ENCODE measurements at regions not wholly inside any gene's neighbourhood (a gene's known extent, or its start where the extent isn't known, plus 50 kb on each side); places are given as distances from the start of the nearest gene placed in this dataset.
"Not testable (repeated sequence)": the region's sequence is repeated elsewhere in the genome, so short reads cannot be mapped to it uniquely, and the experiment has no call there.

GRCh38 chr9:78986446-78986845 is 585.3 kb upstream of the TLE4 start:
- no peak overlapping the region for H3K4me3 ChIP-seq (ENCODE audit: low read length in 2 of 2)
- H3K36me3 ChIP-seq (ENCODE audit: control insufficient read depth in 2 of 2, insufficient read depth in 2 of 2, low read length in 2 of 2), result no peaks in the 10 kb centered on the region
- H3K4me1 ChIP-seq (ENCODE audit: control insufficient read depth, insufficient read depth, low read length), result no peaks in the 10 kb centered on the region
- no peak overlapping the region for H3K9ac ChIP-seq (ENCODE audit: low read length in 2 of 2)
- H3K9me3 ChIP-seq (ENCODE audit: control insufficient read depth in 2 of 2, low read length in 2 of 2), result no peaks in the 10 kb centered on the region
- no peaks in the 10 kb centered on the region for H3K27me3 ChIP-seq (ENCODE audit: control insufficient read depth in 1 of 2, insufficient read depth in 2 of 2, low read length in 2 of 2)
- H3K27ac ChIP-seq (ENCODE audit: low read length), result no peak overlapping the region

- Histone ChIP-seq H3K27ac (ENCODE audit: low read length) (no peak overlapping the region), H3K9ac (ENCODE audit: low read length in 2 of 2) (no peak overlapping the region), H3K4me3 (ENCODE audit: low read length in 2 of 2) (no peak overlapping the region), H3K9me3 (ENCODE audit: control insufficient read depth in 2 of 2, low read length in 2 of 2) (no peaks in the 10 kb centered on the region), H3K36me3 (ENCODE audit: control insufficient read depth in 2 of 2, insufficient read depth in 2 of 2, low read length in 2 of 2) (no peaks in the 10 kb centered on the region), H3K27me3 (ENCODE audit: control insufficient read depth in 1 of 2, insufficient read depth in 2 of 2, low read length in 2 of 2) (no peaks in the 10 kb centered on the region), H3K4me1 (ENCODE audit: control insufficient read depth, insufficient read depth, low read length) (no peaks in the 10 kb centered on the region)
These were observed 582.6 kb upstream of the TLE4 start for GRCh38 chr9:78989031-78989658.

GRCh38 chr9:78994471-78994870 is 577.3 kb upstream of the TLE4 start:
- no peaks in the 10 kb centered on the region for H3K9me3 ChIP-seq (ENCODE audit: control insufficient read depth in 2 of 2, low read length in 2 of 2)
- H3K27ac ChIP-seq (ENCODE audit: low read length), result no peak overlapping the region
- no peaks in the 10 kb centered on the region for H3K4me1 ChIP-seq (ENCODE audit: control insufficient read depth, insufficient read depth, low read length)
- H3K36me3 ChIP-seq (ENCODE audit: control insufficient read depth in 2 of 2, insufficient read depth in 2 of 2, low read length in 2 of 2), result no peaks in the 10 kb centered on the region
- H3K27me3 ChIP-seq (ENCODE audit: control insufficient read depth in 1 of 2, insufficient read depth in 2 of 2, low read length in 2 of 2), result no peaks in the 10 kb centered on the region
- no peak overlapping the region for H3K4me3 ChIP-seq (ENCODE audit: low read length in 2 of 2)
- no peak overlapping the region for H3K9ac ChIP-seq (ENCODE audit: low read length in 2 of 2)

- not testable (repeated sequence) for H3K4me3 ChIP-seq (ENCODE audit: low read length in 2 of 2); H3K27me3 ChIP-seq (ENCODE audit: control insufficient read depth in 1 of 2, insufficient read depth in 2 of 2, low read length in 2 of 2); H3K27ac ChIP-seq (ENCODE audit: low read length); H3K9ac ChIP-seq (ENCODE audit: low read length in 2 of 2); H3K4me1 ChIP-seq (ENCODE audit: control insufficient read depth, insufficient read depth, low read length); H3K36me3 ChIP-seq (ENCODE audit: control insufficient read depth in 2 of 2, insufficient read depth in 2 of 2, low read length in 2 of 2); H3K9me3 ChIP-seq (ENCODE audit: control insufficient read depth in 2 of 2, low read length in 2 of 2)
These were observed 576.8 kb upstream of the TLE4 start for GRCh38 chr9:78994974-78995373.

- H3K27me3 ChIP-seq (ENCODE audit: control insufficient read depth in 1 of 2, insufficient read depth in 2 of 2, low read length in 2 of 2), result no peaks in the 10 kb centered on the region
- no peak overlapping the region for H3K4me3 ChIP-seq (ENCODE audit: low read length in 2 of 2)
- no peak overlapping the region for H3K27ac ChIP-seq (ENCODE audit: low read length)
- no peaks in the 10 kb centered on the region for H3K36me3 ChIP-seq (ENCODE audit: control insufficient read depth in 2 of 2, insufficient read depth in 2 of 2, low read length in 2 of 2)
- no peaks in the 10 kb centered on the region for H3K4me1 ChIP-seq (ENCODE audit: control insufficient read depth, insufficient read depth, low read length)
- H3K9ac ChIP-seq (ENCODE audit: low read length in 2 of 2), result no peak overlapping the region
- no peaks in the 10 kb centered on the region for H3K9me3 ChIP-seq (ENCODE audit: control insufficient read depth in 2 of 2, low read length in 2 of 2)
These were observed 574.5 kb upstream of the TLE4 start for GRCh38 chr9:78997296-78997695.

- Histone ChIP-seq H3K4me1 (ENCODE audit: control insufficient read depth, insufficient read depth, low read length) (no peaks in the 10 kb centered on the region), H3K9me3 (ENCODE audit: control insufficient read depth in 2 of 2, low read length in 2 of 2) (no peaks in the 10 kb centered on the region), H3K27ac (ENCODE audit: low read length) (no peak overlapping the region), H3K9ac (ENCODE audit: low read length in 2 of 2) (no peak overlapping the region), H3K36me3 (ENCODE audit: control insufficient read depth in 2 of 2, insufficient read depth in 2 of 2, low read length in 2 of 2) (no peaks in the 10 kb centered on the region), H3K27me3 (ENCODE audit: control insufficient read depth in 1 of 2, insufficient read depth in 2 of 2, low read length in 2 of 2) (no peaks in the 10 kb centered on the region), H3K4me3 (ENCODE audit: low read length in 2 of 2) (no peak overlapping the region)
These were observed 571.3 kb upstream of the TLE4 start for GRCh38 chr9:79000230-79001002.

GRCh38 chr9:79001012-79001411 is 570.8 kb upstream of the TLE4 start:
- Histone ChIP-seq H3K4me1 (ENCODE audit: control insufficient read depth, insufficient read depth, low read length) (no peaks in the 10 kb centered on the region), H3K4me3 (ENCODE audit: low read length in 2 of 2) (no peak overlapping the region), H3K9ac (ENCODE audit: low read length in 2 of 2) (no peak overlapping the region), H3K27ac (ENCODE audit: low read length) (no peak overlapping the region), H3K27me3 (ENCODE audit: control insufficient read depth in 1 of 2, insufficient read depth in 2 of 2, low read length in 2 of 2) (no peaks in the 10 kb centered on the region), H3K9me3 (ENCODE audit: control insufficient read depth in 2 of 2, low read length in 2 of 2) (no peaks in the 10 kb centered on the region), H3K36me3 (ENCODE audit: control insufficient read depth in 2 of 2, insufficient read depth in 2 of 2, low read length in 2 of 2) (no peaks in the 10 kb centered on the region)

- Histone ChIP-seq H3K27me3 (ENCODE audit: control insufficient read depth in 1 of 2, insufficient read depth in 2 of 2, low read length in 2 of 2) (no peaks in the 10 kb centered on the region), H3K4me1 (ENCODE audit: control insufficient read depth, insufficient read depth, low read length) (no peaks in the 10 kb centered on the region), H3K4me3 (ENCODE audit: low read length in 2 of 2) (no peak overlapping the region), H3K27ac (ENCODE audit: low read length) (no peak overlapping the region), H3K36me3 (ENCODE audit: control insufficient read depth in 2 of 2, insufficient read depth in 2 of 2, low read length in 2 of 2) (no peaks in the 10 kb centered on the region), H3K9ac (ENCODE audit: low read length in 2 of 2) (no peak overlapping the region), H3K9me3 (ENCODE audit: control insufficient read depth in 2 of 2, low read length in 2 of 2) (no peaks in the 10 kb centered on the region)
These were observed 568.3 kb upstream of the TLE4 start for GRCh38 chr9:79003514-79003913.

- Histone ChIP-seq H3K27ac (ENCODE audit: low read length) (no peak overlapping the region), H3K9ac (ENCODE audit: low read length in 2 of 2) (no peak overlapping the region), H3K4me3 (ENCODE audit: low read length in 2 of 2) (no peak overlapping the region), H3K36me3 (ENCODE audit: control insufficient read depth in 2 of 2, insufficient read depth in 2 of 2, low read length in 2 of 2) (no peaks in the 10 kb centered on the region), H3K4me1 (ENCODE audit: control insufficient read depth, insufficient read depth, low read length) (no peaks in the 10 kb centered on the region), H3K27me3 (ENCODE audit: control insufficient read depth in 1 of 2, insufficient read depth in 2 of 2, low read length in 2 of 2) (no peaks in the 10 kb centered on the region), H3K9me3 (ENCODE audit: control insufficient read depth in 2 of 2, low read length in 2 of 2) (no peaks in the 10 kb centered on the region)
These were observed 567.7 kb upstream of the TLE4 start for GRCh38 chr9:79004032-79004431.

- Histone ChIP-seq H3K27me3 (ENCODE audit: control insufficient read depth in 1 of 2, insufficient read depth in 2 of 2, low read length in 2 of 2) (no peaks in the 10 kb centered on the region), H3K27ac (ENCODE audit: low read length) (no peak overlapping the region), H3K36me3 (ENCODE audit: control insufficient read depth in 2 of 2, insufficient read depth in 2 of 2, low read length in 2 of 2) (no peaks in the 10 kb centered on the region)
These were observed 565.2 kb upstream of the TLE4 start for GRCh38 chr9:79006546-79006945.

More at GRCh38 chr9:79006546-79006945, 565.2 kb upstream of the TLE4 start:
- H3K4me3 ChIP-seq (ENCODE audit: low read length in 2 of 2), result no peak overlapping the region
- no peaks in the 10 kb centered on the region for H3K9me3 ChIP-seq (ENCODE audit: control insufficient read depth in 2 of 2, low read length in 2 of 2)
- no peaks in the 10 kb centered on the region for H3K4me1 ChIP-seq (ENCODE audit: control insufficient read depth, insufficient read depth, low read length)
- no peak overlapping the region for H3K9ac ChIP-seq (ENCODE audit: low read length in 2 of 2)
